OCI-LY3 (cell line): ENCODE measurements at regions not wholly inside any gene's neighbourhood (a gene's known extent, or its start where the extent isn't known, plus 50 kb on each side); places are given as distances from the start of the nearest gene placed in this dataset.

Experiments used
- H2AFZ ChIP-seq: fragments of 200-600, 300-600 bp; shearing (Covaris generic); 2 replicates; pipeline ENCODE4 v1.6.0; 2014; ENCODE audit warnings: antibody characterized with exemption, low read depth, low read length
- H3K27ac ChIP-seq: fragments of 200-600, 300-600 bp; sonication (generic); 2 replicates; pipeline ENCODE4 v1.5.1; 2014; ENCODE audit warnings: mild to moderate bottlenecking, low read length, moderate library complexity, mixed read lengths
- H3K27me3 ChIP-seq: fragments of 200-600, 300-600 bp; sonication (generic); 2 replicates; pipeline ENCODE4 v1.6.1; 2014; ENCODE audit warnings: low read depth, low read length, mixed read lengths
- H3K36me3 ChIP-seq: fragments of 200-600, 300-600 bp; sonication (generic); replicated peaks from 2 replicates; pipeline ENCODE3; 2014; ENCODE audit warnings: low read depth, low read length, mixed read lengths
- H3K4me1 ChIP-seq: fragments of 300-600, 200-600 bp; sonication (generic); 2 replicates; pipeline ENCODE4 v1.6.1; 2014; ENCODE audit warnings: low read length, mixed read lengths
- H3K4me2 ChIP-seq: fragments of 200-600, 300-600 bp; sonication (generic); 2 replicates; pipeline ENCODE4 v1.6.1; 2014; ENCODE audit warnings: low read length, mixed read lengths
- H3K4me3 ChIP-seq: fragments of 300-600, 200-600 bp; sonication (generic); 2 replicates; pipeline ENCODE4 v1.5.1; 2014; ENCODE audit warnings: antibody characterized with exemption, mild to moderate bottlenecking, low read length, moderate library complexity
- H3K79me2 ChIP-seq: fragments of 300-600, 200-600 bp; shearing (Covaris generic); 2 replicates; pipeline ENCODE4 v1.6.1; 2014; ENCODE audit warnings: mild to moderate bottlenecking, low read length, mixed read lengths
- H3K9ac ChIP-seq: fragments of 300-600, 200-600 bp; shearing (Covaris generic); 2 replicates; pipeline ENCODE4 v1.6.0; 2014; ENCODE audit warnings: mild to moderate bottlenecking, low read length, moderate library complexity
- H3K9me3 ChIP-seq: fragments of 200-600, 300-600 bp; shearing (Covaris generic); 2 replicates; pipeline ENCODE4 v1.6.1; 2014; ENCODE audit warnings: low read length, mixed read lengths; ENCODE audit not compliant: insufficient read depth
- H4K20me1 ChIP-seq: fragments of 200-600, 300-600 bp; sonication (generic); 2 replicates; pipeline ENCODE4 v1.6.1; 2016; ENCODE audit warnings: low read length, mixed read lengths; ENCODE audit not compliant: insufficient read depth
- EZH2phosphoT487 ChIP-seq: fragments of 200-600 bp; shearing (Covaris generic); IDR thresholded peaks from 2 replicates; pipeline ENCODE4 v1.6.1; 2018; ENCODE audit warnings: antibody characterized with exemption, mixed run types, low read depth
- TF ChIP-seq, protein P1 (sequence below): fragments of 200-600, 300-600 bp; sonication (generic); IDR thresholded peaks from 2 replicates; pipeline ENCODE4 v1.5.1; 2014; ENCODE audit warnings: antibody characterized with exemption, low read length, low read depth

DNA sequence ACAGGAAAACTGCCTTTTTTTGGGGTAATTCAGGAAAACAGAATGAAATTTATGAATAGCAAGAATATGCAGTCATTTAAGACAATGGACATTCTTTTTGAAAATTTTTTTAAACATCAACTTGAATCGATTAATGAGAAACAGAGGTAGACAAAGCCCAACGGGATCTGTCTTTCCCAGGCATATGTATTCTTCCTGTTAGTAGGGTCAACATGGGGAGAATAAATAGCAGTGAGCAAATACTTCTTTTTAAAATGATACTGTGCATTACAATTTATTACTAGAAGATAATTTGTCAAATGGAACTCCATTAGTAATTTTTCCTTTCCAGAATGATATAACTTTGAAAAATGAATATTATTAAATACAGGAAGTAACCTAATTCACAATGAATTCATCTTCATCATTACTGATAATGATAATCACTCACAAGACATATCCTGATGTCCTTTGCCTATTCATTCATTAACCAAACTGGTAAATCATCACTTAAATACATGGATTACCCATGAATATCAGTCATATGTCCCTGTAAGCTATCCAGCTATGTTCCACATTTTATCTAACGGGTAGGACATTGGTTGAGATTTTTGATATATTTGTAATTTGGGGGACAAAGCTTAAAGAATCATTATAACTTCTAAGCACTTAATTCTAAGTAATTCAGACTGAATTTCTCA lies 209.2 kb upstream of the CDIN1 start:
- Histone ChIP-seq H3K27ac (no peak overlapping the region), H3K79me2 (no peaks in the 10 kb centered on the region), H3K4me3 (no peak overlapping the region), H3K4me2 (no peak overlapping the region), H3K9me3 (no peaks in the 10 kb centered on the region), H3K4me1 (no peaks in the 10 kb centered on the region), H3K27me3 (no peaks in the 10 kb centered on the region), H3K9ac (no peak overlapping the region), H2AFZ (no peak overlapping the region), H4K20me1 (no peaks in the 10 kb centered on the region), H3K36me3 (no peaks in the 10 kb centered on the region)
- no peak for TF ChIP-seq EZH2phosphoT487
- TF ChIP-seq, protein P1, sequence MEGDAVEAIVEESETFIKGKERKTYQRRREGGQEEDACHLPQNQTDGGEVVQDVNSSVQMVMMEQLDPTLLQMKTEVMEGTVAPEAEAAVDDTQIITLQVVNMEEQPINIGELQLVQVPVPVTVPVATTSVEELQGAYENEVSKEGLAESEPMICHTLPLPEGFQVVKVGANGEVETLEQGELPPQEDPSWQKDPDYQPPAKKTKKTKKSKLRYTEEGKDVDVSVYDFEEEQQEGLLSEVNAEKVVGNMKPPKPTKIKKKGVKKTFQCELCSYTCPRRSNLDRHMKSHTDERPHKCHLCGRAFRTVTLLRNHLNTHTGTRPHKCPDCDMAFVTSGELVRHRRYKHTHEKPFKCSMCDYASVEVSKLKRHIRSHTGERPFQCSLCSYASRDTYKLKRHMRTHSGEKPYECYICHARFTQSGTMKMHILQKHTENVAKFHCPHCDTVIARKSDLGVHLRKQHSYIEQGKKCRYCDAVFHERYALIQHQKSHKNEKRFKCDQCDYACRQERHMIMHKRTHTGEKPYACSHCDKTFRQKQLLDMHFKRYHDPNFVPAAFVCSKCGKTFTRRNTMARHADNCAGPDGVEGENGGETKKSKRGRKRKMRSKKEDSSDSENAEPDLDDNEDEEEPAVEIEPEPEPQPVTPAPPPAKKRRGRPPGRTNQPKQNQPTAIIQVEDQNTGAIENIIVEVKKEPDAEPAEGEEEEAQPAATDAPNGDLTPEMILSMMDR = no peak

DNA sequence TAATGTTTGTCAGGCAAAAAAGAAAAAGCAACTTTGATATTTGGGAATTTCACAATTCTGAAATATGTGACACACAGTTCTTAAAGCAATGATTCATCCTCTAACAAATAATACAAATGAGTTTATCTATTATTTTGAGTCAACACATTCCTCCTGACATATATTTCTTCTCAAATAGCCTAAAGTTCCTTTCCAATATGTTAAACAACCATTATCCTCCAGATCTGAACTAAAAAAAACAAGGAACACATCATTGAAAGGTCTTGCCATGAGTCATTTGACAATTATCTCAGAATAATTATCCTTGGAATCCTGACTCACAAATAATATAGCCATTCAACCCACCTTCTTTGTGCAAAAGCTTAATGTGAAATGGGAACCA lies 208.7 kb upstream of the CDIN1 start:
- Histone ChIP-seq H3K9me3 (no peaks in the 10 kb centered on the region), H2AFZ (no peak overlapping the region), H3K27me3 (no peaks in the 10 kb centered on the region), H3K27ac (no peak overlapping the region), H4K20me1 (no peaks in the 10 kb centered on the region), H3K4me1 (no peaks in the 10 kb centered on the region), H3K36me3 (no peaks in the 10 kb centered on the region), H3K79me2 (no peaks in the 10 kb centered on the region), H3K9ac (no peak overlapping the region), H3K4me3 (no peak overlapping the region), H3K4me2 (no peak overlapping the region)
- TF ChIP-seq EZH2phosphoT487 = no peak
- TF ChIP-seq, protein P1 = no peak

DNA sequence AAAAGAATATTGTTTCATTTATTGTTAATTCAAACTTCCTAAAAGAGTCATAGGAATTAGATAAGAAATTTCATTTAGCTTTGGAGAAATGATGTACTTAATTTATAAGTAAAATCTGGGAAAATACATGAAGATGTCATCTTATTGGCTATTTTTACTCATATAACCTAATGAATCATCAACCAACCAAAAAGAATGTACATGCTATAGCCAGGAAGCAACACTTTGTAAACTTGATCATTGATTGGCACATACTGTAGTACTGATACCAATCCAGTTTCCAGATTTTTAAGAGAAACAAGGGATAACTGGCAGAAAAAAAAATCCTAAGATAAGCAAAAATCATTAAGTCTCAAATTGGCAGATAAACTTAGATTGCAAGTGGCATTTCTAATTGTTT lies 207.9 kb upstream of the CDIN1 start:
- Histone ChIP-seq H2AFZ (no peak overlapping the region), H3K27me3 (no peaks in the 10 kb centered on the region), H3K27ac (no peak overlapping the region), H3K36me3 (no peaks in the 10 kb centered on the region), H3K4me1 (no peaks in the 10 kb centered on the region), H3K4me3 (no peak overlapping the region), H3K4me2 (no peak overlapping the region), H3K79me2 (no peaks in the 10 kb centered on the region), H3K9me3 (no peaks in the 10 kb centered on the region), H4K20me1 (no peaks in the 10 kb centered on the region), H3K9ac (no peak overlapping the region)
- TF ChIP-seq EZH2phosphoT487 = no peak
- TF ChIP-seq, protein P1 = no peak

DNA sequence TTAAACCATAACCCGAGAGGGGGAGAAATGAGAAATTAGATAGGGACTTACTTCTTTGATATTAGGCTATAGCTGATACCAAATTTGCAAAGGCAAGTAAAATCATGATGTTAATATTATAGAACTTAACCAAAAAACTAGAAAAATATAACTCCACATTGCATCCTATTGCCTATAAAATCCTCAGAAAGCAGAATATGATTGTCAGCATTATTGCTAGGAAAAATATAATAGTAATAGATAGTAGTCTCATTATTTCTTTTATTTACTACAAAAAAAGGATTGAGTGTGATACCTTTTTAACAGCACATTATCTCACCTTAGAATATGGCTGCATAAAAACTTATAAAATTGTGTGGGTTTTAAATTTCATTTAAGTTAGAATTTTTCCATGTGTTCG lies 206.5 kb upstream of the CDIN1 start:
- H3K27me3 ChIP-seq = no peaks in the 10 kb centered on the region
- no peaks in the 10 kb centered on the region for H3K9me3 ChIP-seq
- no peak for TF ChIP-seq EZH2phosphoT487
- TF ChIP-seq, protein P1 = no peak
- no peaks in the 10 kb centered on the region for H3K79me2 ChIP-seq
- H3K27ac ChIP-seq = no peak overlapping the region
- no peak overlapping the region for H3K9ac ChIP-seq
- no peaks in the 10 kb centered on the region for H3K4me1 ChIP-seq
- H3K4me2 ChIP-seq = no peak overlapping the region
- H3K36me3 ChIP-seq = no peaks in the 10 kb centered on the region
- no peak overlapping the region for H3K4me3 ChIP-seq
- no peaks in the 10 kb centered on the region for H4K20me1 ChIP-seq
- no peak overlapping the region for H2AFZ ChIP-seq
